Gastroesophageal sphincter (tissue), 3 donors: ENCODE measurements at regions not wholly inside any gene's neighbourhood (a gene's known extent, or its start where the extent isn't known, plus 50 kb on each side); places are given as distances from the start of the nearest gene placed in this dataset.

Experiments used
- CTCF ChIP-seq, 4 experiments: fragments of 200-600 bp in 2 of 4; fragments of 450-650 bp in 2 of 4; sonication (generic) in 1 of 4; IDR thresholded peaks; one replicate each; pipeline ENCODE4 v1.5.1; 2017 to 2019; ENCODE audit warnings: antibody characterized with exemption in 4 of 4, mild to moderate bottlenecking in 2 of 4, moderate library complexity in 2 of 4
- EP300 ChIP-seq: sonication (generic); formaldehyde crosslinking; IDR thresholded peaks from one replicate; pipeline ENCODE4 v1.6.1; 2017; ENCODE audit warnings: antibody characterized with exemption, mild to moderate bottlenecking
- POLR2A ChIP-seq, 2 donors: fragments of 450-650 bp; IDR thresholded peaks; one replicate each; pipeline ENCODE4 v1.6.1; 2017; ENCODE audit warnings: antibody characterized with exemption in 2 of 2, mild to moderate bottlenecking in 2 of 2, moderate library complexity in 1 of 2
- POLR2AphosphoS5 ChIP-seq: sonication (generic); formaldehyde crosslinking; IDR thresholded peaks from one replicate; pipeline ENCODE4 v1.6.1; 2017; ENCODE audit warnings: antibody characterized with exemption

GRCh38 chr4:177640864-177641263, 198.6 kb upstream of the AGA start:
- no peak for TF ChIP-seq CTCF (IDR thresholded peaks at IDR 0.05)
- no peak for TF ChIP-seq POLR2A (IDR thresholded peaks at IDR 0.05)
- no peak for TF ChIP-seq EP300
- no peak for TF ChIP-seq POLR2AphosphoS5
